Nucleus accumbens (tissue), 56 donors: ENCODE measurements at regions not wholly inside any gene's neighbourhood (a gene's known extent, or its start where the extent isn't known, plus 50 kb on each side); places are given as distances from the start of the nearest gene placed in this dataset.
"Not testable (repeated sequence)": the region's sequence is repeated elsewhere in the genome, so short reads cannot be mapped to it uniquely, and the experiment has no call there.

Source experiments
- DNase-seq, 56 donors: peaks; one replicate each; lab custom pipeline; 2025; lab: John Stamatoyannopoulos, UW

DNA sequence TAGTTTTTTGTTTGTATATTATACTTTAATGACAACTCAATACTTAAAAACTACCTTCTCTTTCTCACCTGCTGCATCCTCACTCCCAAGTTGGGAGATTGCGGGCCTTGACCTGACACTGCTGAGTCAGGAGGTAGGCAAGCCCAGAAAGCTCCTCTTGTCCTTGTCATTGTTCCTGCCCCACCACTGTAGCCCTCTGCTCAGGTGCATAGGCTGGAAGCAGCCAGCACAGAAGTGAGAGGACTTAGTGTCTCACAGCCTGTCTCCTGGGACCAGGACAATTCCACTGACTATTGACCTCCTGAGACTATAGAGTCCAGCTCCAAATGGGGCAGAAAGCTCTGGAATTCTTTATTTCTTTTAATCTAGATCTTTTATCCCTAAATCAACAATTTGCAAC, 123.5 kb upstream of the NDP start:
- DNase-seq = no peak

DNA sequence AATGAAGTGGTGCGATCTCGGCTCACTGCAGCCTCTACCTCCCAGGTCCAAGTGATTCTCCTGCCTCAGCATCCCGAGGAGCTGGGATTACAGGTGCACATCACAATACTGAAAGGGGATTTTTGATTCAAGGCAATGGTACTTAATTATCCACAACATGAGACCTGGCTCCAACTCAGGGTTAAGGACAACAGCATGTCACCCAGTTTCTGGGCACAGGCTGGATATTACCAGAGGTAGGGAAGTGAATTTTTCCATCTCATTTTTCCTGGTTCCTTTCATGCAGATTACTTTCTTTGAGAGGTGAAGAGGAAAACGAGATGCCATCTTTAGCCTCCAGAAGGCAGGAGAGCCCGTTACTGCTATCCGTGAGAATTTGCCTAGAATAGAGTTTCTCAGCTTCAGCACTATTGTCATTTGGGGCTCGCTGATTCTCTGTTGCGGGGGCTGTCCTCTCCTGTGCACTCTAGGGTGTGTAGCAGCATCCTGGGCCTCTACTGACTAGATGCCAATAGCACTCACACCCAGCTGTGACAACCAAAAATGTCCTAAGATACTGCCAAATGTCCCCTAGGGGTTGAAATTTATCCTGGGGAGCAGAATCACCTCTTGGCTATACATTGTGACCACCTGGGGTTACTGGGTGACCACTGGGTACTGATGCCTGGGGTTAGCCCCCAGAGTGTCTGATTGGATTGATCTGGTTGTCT, 121.8 kb upstream of the NDP start:
- DNase-seq = no peak

DNA sequence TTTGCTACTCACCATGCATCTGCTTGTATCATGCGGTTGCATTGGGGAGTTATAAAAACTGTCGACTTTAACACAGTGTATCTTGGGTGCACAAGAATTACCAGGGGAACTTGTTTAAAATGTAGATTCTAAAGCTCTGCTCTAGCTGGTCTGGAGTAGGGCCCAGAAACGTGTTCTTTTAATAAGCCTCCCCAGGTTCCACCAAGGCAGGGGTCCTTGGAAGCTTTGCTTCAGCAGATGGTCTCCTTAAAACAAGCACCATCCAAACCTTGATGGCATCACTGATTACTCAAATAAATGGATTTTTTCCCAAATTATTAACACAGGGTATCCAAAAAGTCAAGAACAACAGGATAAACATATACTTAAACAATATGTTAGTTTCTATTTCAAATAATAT, 120.2 kb upstream of the NDP start:
- DNase-seq = no peak

DNA sequence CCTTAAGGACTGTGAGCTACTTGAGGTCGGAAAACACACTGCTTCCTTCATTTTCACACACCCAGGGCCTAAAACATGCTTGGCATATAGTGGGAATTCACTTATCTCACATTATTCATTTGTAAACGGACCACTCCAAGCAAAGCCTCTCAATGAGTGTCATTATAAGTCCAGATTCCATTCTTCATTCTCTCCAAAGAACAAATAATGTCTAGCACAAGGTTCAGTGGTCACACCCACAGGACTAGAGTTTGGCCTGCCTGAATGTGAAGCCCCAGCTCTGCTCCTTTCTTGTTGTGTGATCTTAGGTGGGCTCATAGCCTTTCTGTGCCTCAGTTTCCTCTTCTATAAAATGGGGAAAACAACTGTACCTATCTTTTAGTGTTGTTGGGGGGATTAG, 119.6 kb upstream of the NDP start:
- DNase-seq = no peak

DNA sequence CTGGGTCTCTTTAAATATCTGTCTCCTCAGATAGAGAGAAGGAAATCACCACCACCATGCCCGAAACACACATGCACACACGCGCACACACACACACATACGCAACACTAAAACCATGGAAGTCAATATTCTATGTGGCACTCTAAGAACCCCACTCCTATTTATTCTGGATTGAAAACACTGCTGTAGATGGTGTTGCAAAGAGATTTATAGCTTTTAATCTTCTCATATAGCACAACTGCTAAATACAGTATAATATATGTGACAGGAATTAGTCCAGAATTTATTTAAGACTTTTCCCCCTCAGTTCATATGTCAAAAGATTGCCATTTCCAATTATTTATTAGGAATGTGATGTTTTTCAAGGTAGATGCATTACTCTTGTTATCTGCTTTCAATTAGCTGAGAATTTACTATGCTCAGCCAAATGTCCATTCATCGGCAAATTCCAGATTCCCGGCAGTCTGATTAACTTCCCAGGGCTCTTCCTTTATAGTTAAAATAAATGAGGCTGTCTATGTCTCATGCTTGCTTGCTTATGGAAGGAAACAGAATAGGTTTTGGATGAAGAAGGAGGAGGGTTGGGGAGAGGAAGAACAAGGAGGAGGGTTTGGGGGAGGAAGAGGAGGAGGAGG, 115.4 kb upstream of the NDP start:
- DNase-seq = no peak

DNA sequence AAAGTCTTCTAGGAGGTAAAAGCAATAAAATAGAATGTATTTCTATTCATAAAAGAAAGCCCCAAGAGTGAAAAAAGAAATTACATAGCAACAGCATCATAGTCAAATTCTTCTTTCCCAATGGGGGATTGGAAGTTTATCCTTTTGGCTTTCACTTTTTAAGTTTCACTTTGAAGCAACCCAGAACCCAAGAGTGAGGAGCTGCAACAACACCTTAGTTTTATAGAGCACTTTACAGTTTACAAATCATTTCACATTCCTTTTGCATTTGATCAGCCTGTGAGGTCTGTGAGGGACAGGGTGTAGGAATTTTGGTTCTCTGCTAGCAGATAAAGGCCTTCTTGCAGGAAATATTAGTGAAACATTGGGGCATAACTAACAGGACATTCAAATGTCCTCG, 112.0 kb upstream of the NDP start:
- DNase-seq = no peak

DNA sequence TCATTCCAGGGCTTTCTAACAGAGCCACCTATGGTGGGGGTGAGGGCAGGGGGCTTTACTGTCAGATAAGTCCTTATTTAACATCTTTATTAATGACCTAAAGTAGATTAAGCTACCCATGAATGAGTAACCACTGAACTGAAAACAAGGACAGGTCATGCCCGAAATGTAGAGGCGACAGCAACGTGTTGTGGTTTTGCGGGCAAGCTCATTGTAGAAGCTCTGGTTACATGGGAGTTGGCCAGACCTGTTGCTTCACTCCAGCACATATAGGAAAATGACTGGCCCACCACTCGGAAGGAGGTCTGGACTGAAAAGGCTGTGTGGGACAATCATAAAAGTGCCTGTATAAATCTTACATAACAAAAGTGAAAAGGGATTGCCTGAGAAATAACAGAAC, 109.6 kb upstream of the NDP start:
- DNase-seq = no peak

DNA sequence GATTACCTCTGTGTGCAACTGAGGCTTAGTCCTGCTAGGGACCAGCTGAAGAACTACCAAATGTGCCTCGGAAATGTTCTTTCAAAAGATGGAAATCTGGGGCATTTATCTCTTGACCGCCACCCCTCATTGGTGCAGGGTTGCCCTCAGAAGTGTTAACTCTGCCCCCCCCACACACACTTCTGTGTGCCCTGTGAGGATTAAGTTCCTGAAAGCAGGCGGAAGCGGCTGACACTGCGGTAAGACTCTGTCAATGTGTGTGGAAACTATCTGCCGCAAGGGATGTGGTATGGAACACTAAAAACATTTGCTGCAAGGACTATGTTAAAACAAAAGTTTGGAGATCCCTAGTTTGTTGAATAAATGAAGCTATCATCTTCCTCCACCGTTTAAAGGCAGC, 106.9 kb upstream of the NDP start:
- DNase-seq = no peak

DNA sequence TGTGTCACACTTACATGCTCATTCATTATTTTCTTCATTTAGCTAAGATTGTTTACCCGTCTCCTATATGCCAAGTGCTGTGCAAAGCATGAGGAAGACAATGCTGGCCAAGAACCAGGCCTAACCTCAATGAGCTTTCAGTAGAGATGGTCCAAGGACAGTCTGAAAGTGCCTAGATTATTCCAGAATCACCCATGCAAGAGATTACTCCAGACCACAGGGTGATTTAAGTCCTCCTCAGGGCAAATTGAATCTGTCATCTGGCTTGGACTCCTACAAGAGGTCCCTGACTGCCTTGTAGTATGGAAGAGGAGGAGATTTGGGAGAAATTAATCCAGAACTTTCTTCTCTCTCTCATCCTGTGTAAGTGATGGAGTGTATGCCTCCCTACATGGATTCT, 99.4 kb upstream of the NDP start:
- DNase-seq = no peak

DNA sequence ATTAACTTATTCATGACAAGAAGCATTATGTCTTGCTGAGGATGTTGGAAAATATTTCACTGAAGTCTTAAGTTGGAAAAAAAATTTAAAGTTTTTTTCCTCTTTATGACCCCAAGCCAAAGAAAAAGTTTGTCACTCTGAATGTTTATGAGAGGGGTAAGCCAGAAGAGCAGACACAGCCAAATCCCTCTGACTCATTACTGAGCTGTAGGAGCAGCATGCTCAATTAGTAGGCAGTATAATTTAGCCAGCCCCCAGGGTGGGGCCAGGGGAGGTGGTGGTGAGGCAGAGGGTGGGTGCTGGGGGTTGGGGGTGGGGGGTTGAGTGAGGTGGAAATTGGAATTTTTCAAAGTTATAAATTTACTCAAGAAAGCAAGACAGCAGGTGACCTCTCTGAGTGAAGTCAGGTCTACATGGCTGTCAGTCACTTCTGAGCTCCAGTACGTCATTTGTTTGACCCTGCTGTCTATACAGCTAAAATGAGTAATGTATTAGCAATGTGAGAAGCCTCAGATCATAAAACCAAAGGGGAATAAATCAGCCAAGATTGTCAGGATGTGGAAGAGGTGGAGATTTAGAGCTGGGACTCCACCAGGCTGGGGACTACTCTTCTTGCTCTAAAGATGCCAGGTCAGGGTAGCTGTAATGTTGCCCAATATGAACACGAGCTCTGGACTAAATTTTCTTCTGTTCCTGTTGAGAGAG, 98.8 kb upstream of the NDP start:
- peak in 1 of 56 donors; percentile 1 for DNase-seq

DNA sequence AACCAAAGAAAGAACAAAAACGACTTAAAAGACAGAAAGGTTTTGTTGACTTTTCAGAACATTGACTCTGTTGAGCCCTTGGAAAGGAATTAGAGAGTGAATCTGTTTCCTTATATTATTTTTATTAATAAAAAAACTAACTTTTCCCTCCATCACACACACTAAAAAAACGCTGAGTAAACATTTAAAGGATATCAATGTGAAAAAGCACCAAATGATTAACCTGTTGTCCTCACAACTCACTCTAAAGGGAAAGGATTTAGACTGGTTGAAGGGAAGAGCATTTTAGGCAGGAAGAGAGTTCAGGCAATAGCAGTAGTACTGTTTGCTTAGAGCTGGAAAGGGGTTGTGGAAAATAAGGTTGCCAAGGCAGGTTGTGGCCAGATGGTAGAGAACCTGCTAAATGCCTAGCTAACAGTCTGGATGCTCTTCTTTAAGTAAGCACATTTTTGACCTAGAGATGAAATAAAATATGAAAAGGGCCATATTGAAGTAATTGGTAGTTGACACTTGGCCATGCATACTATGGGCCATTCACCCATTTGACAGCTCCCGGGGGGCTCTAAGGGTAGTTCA, 98.0 kb upstream of the NDP start:
- DNase-seq = no peak

DNA sequence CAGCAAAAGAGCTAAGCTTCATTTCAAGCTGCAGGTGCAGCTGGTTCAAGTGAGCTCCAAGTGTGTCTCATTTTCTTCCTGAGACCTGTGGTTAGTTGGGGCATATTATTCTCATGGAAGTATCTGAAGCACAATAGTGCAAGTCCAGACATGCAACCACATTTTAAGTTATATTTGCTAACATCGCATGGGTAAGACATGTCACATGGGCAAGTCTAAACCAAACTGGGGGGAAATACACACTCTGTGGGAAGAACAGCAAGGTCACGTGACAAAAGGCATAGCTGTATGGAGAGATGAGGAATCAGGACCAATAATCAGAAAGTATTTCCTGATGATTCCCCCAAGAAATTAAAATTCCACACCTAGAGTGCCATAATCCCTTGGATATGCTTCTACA, 94.9 kb upstream of the NDP start:
- no peak for DNase-seq

- DNase-seq = no peak
These were observed 90.4 kb upstream of the NDP start for GRCh38 chrX:44063606-44064005.

- no peak for DNase-seq
These were observed 89.7 kb upstream of the NDP start for GRCh38 chrX:44062840-44063239.

GRCh38 chrX:44061968-44062614, 88.9 kb upstream of the NDP start:
- no peak for DNase-seq

- no peak for DNase-seq
These were observed 87.0 kb upstream of the NDP start for GRCh38 chrX:44060221-44060620.

- DNase-seq = no peak
These were observed 85.1 kb upstream of the NDP start for GRCh38 chrX:44058339-44058738.

- no peak for DNase-seq
These were observed 82.4 kb upstream of the NDP start for GRCh38 chrX:44055638-44056037.

DNA sequence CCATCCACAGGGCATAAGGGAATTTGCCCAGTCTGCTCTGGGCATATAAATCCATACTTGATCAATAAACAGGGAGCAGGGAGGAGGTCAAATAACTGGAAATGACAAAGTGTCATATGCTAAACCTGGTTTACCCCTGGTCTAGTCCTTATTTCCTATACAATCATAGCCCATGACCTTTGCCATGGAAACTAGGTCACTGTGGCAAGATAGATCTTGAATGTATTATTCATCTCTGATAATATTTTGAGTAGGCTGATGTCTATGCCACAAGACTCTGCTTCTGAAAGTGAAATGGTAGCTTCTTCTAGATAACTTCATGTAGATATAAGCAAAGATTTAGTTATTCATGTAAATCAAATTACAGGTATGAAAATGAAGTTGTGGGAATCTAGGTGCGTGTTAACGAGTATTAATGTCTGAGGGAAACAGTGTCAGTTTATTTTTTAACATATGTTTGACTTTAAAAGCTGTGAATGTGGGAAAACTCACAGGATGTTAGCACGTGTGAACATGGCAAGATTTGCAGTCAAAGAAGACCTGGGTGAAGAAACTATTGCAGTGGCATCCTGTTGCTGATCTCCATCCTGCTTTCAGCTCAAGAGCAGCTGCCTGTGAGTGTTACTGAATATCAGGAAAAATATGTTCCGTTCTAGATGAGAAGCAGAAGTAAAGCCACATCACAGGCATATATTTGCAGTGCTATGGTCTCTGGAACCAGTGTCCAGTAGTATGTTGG, 81.8 kb upstream of the NDP start:
- DNase-seq = no peak

DNA sequence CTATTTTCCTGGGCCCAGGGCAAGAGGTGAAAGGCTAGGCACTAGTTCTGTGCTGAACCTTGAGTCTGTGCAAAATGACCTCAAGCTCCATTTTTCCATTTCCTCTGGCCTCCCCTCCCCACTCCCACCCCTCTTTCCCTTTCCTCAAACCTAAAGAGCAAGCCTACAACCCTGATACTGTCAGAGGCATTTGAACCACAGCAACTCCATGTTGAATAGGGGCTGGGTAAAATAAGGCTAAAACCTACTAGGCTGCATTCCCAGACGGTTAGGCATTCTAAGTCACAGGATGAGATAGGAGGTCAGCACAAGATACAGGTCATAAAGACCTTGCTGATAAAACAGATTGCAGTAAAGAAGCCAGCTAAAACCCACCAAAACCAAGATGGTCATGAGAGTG, 71.9 kb upstream of the NDP start:
- DNase-seq = not testable (repeated sequence)
